Esophagus squamous epithelium (tissue), 5 donors: ENCODE measurements at regions not wholly inside any gene's neighbourhood (a gene's known extent, or its start where the extent isn't known, plus 50 kb on each side); places are given as distances from the start of the nearest gene placed in this dataset.

Source experiments
- DNase-seq: peaks from one replicate; lab custom pipeline; 2025; lab: John Stamatoyannopoulos, UW
- H3K27ac ChIP-seq, 4 donors: fragments of 200-600 bp; sonication (generic); one replicate each; pipeline ENCODE4 v1.5.1; 2016 to 2019; ENCODE audit warnings: mild to moderate bottlenecking in 1 of 4
- H3K27me3 ChIP-seq, 4 donors: fragments of 200-600 bp; sonication (generic); 1 replicate in 3 of 4; 2 replicates in 1 of 4; pipeline versions ENCODE4 v1.5.1 to v1.6.0; 2017 to 2021; ENCODE audit warnings: antibody characterized with exemption in 1 of 4
- H3K36me3 ChIP-seq, 3 donors: fragments of 200-600 bp; sonication (generic); one replicate each; pipeline ENCODE4 v1.5.1; 2016 to 2019
- H3K4me1 ChIP-seq, 3 donors: fragments of 200-600 bp; sonication (generic); one replicate each; pipeline ENCODE4 v1.5.1; 2017 to 2019
- H3K4me3 ChIP-seq, 4 donors: fragments of 200-600 bp; sonication (generic); 1 replicate in 3 of 4; 2 replicates in 1 of 4; pipeline ENCODE4 v1.5.1; 2016 to 2019; ENCODE audit warnings: mild to moderate bottlenecking in 2 of 4, moderate library complexity in 1 of 4
- H3K9me3 ChIP-seq, 3 donors: fragments of 200-600 bp; sonication (generic); one replicate each; pipeline ENCODE4 v1.5.1; 2016 to 2019
- POLR2A ChIP-seq, 4 donors: fragments of 450-650 bp; IDR thresholded peaks; one replicate each; pipeline ENCODE4 v1.6.1; 2017; ENCODE audit warnings: antibody characterized with exemption in 4 of 4, mild to moderate bottlenecking in 4 of 4, moderate library complexity in 3 of 4
- WGBS, 2 donors: methylation state at CpG; one replicate each; pipeline ENCODE4 v1.1.5; 2018; 5-methylcytosine and 5-hydroxymethylcytosine counted together
- intact Hi-C: fragments of 100-400 bp; cut with DNase I; formaldehyde crosslinking; loops from one replicate; pipeline ENCODE4 v1.15.0; 2022
- TF ChIP-seq, protein P1 (sequence below), 6 experiments: fragments of 450-650 bp in 4 of 6; fragments of 200-600 bp in 2 of 6; sonication (generic) in 2 of 6; IDR thresholded peaks; one replicate each; pipeline ENCODE4 v1.5.1; 2016 to 2019; ENCODE audit warnings: antibody characterized with exemption in 6 of 6, mild to moderate bottlenecking in 4 of 6, moderate library complexity in 4 of 6
- donor health status: DM: yes; HTN: yes; CAD: no.

DNA sequence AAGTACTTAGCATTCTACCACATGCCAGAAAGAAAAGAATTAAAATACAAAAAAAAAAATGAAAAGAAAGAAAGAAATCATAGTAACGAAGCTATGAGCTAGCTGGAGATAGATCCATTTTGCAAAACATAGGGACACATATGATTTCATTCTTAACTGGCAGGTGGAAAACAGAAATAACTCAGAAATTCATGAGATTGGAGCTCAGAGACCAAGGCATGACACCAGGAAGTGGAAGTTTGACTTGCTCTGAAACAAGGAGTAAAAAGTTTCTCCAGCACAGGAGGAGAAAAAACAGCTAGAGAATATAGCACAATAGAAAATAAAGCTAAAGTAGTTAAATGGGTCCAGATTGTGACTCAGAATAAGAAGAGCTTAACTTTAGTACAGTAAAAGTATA is 278.1 kb downstream of the ZEB2 start:
- no peaks in the 10 kb centered on the region for H3K27me3 ChIP-seq
- intact Hi-C loops: no loop called here
- no peak overlapping the region for H3K4me3 ChIP-seq
- DNase-seq: no peak
- H3K4me1 ChIP-seq: peaks cover 0 to 15% (median 7%) of the 10 kb centered on the region in 3 donors
- H3K9me3 ChIP-seq: no peaks in the 10 kb centered on the region
- TF ChIP-seq POLR2A (IDR thresholded peaks at IDR 0.05): no peak
- TF ChIP-seq, protein P1, sequence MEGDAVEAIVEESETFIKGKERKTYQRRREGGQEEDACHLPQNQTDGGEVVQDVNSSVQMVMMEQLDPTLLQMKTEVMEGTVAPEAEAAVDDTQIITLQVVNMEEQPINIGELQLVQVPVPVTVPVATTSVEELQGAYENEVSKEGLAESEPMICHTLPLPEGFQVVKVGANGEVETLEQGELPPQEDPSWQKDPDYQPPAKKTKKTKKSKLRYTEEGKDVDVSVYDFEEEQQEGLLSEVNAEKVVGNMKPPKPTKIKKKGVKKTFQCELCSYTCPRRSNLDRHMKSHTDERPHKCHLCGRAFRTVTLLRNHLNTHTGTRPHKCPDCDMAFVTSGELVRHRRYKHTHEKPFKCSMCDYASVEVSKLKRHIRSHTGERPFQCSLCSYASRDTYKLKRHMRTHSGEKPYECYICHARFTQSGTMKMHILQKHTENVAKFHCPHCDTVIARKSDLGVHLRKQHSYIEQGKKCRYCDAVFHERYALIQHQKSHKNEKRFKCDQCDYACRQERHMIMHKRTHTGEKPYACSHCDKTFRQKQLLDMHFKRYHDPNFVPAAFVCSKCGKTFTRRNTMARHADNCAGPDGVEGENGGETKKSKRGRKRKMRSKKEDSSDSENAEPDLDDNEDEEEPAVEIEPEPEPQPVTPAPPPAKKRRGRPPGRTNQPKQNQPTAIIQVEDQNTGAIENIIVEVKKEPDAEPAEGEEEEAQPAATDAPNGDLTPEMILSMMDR (IDR thresholded peaks at IDR 0.05): no peak
- H3K36me3 ChIP-seq: no peaks in the 10 kb centered on the region
- WGBS, 2 donors: 86 to 87% methylated on average over 1 of the region's 1 CpG
- H3K27ac ChIP-seq: no peak overlapping the region

DNA sequence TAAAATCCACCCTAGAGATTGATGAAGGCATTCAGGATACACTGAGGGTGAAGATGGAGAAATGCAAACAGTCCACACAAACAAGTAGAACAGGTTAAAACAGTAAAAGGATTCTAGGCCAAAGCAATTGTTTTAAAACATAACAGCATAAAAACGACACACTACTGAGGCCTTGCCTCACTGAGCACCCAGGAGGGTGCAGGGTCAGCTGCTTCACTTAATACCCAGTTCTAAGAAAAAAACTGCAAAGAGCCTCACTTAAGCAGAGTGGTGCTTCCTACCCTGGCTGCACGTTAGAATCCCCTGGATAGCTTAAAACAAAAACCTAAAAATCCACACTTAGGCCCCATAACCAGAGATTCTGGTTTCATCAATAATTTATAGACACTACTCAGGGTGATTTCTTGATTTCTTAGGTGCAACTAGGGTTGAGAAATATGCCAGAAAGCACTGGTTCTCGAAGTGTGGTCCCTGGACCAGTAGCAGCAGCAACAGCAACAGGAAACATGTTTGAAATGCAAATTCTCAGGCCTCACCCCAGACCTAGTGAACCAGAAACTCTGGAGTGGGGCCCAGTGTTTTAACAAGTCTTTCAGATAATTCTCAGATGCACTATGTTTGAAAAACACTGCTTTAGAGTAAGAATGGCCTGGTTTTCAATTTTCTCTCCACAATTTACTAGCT is 279.1 kb downstream of the ZEB2 start:
- Histone ChIP-seq H3K9me3 (no peaks in the 10 kb centered on the region), H3K36me3 (no peaks in the 10 kb centered on the region), H3K4me3 (no peak overlapping the region), H3K4me1 (peaks cover 0 to 15% (median 7%) of the 10 kb centered on the region in 3 donors), H3K27me3 (no peaks in the 10 kb centered on the region), H3K27ac (no peak overlapping the region)
- WGBS, 2 donors: 45 to 49% methylated on average over 3 of the region's 3 CpGs
- DNase-seq: no peak
- TF ChIP-seq, protein P1 (IDR thresholded peaks at IDR 0.05): no peak
- no peak for TF ChIP-seq POLR2A (IDR thresholded peaks at IDR 0.05)
- intact Hi-C loops: no loop called here

DNA sequence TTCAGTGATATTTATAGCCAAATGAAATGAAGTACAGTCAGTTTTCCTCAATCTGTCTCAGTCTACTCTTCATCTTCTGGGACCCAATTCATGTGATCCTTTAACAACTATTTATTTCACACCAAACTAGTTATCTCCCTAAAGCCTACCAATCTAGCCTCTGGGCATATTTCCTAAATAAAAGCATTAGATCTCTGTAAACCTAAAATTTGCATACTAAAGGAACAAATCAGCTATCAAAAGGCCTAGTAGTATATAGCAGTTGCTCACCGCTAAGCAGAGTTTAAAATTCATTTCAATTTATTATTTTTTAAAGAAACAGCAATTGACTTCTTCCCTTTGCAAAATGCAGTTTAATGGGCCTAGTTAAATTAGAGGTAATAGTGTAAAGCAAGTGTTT is 280.2 kb downstream of the ZEB2 start:
- WGBS, 2 donors: 87 to 90% methylated on average over 1 of the region's 1 CpG
- no peaks in the 10 kb centered on the region for H3K27me3 ChIP-seq
- H3K9me3 ChIP-seq: no peaks in the 10 kb centered on the region
- DNase-seq: no peak
- H3K4me3 ChIP-seq: no peak overlapping the region
- intact Hi-C loops: no loop called here
- peaks cover 0 to 15% (median 7%) of the 10 kb centered on the region in 3 donors for H3K4me1 ChIP-seq
- H3K27ac ChIP-seq: no peak overlapping the region
- no peaks in the 10 kb centered on the region for H3K36me3 ChIP-seq
- TF ChIP-seq, protein P1 (IDR thresholded peaks at IDR 0.05): no peak

DNA sequence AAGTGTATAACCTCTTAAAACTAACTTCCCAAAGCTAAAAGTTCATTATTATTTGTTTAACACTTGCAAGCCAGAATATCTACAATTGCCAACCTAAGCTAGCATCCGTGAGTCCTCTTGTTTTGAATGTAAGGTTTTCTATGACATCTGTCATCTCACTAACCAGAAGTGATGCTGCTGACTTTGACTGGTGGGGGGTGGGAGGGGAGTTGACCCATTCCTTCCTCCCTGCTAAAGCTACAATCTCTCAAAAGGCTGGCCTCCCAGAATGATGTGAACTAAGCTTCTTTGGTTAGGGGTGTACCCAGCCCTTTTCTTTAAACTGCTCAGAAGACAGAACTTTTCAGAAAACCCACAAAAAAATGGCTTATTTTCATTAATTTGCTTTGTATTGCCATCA is 280.6 kb downstream of the ZEB2 start:
- 81 to 94% methylated on average over 1 of the region's 1 CpG for WGBS, 2 donors
- intact Hi-C loops: no loop called here

More for the DNA sequence above, 280.6 kb downstream of the ZEB2 start:
- TF ChIP-seq POLR2A (IDR thresholded peaks at IDR 0.05): no peak
- TF ChIP-seq, protein P1 (IDR thresholded peaks at IDR 0.05): no peak
- DNase-seq: no peak
- Histone ChIP-seq H3K4me1 (peaks cover 0 to 15% (median 7%) of the 10 kb centered on the region in 3 donors), H3K4me3 (no peak overlapping the region), H3K27ac (no peak overlapping the region), H3K36me3 (no peaks in the 10 kb centered on the region), H3K27me3 (no peaks in the 10 kb centered on the region), H3K9me3 (no peaks in the 10 kb centered on the region)
